ENCODE measurements at regions not wholly inside any gene's neighbourhood (a gene's known extent, or its start where the extent isn't known, plus 50 kb on each side); places are given as distances from the start of the nearest gene placed in this dataset.

- TF ChIP-seq HDAC2 (IDR thresholded peaks at IDR 0.05; ENCODE audit: borderline replicate concordance in 1 of 2, low read depth in 2 of 2, low read length in 2 of 2) (no peak), FOSL1 (IDR thresholded peaks at IDR 0.05; ENCODE audit: insufficient read depth, low read depth, low read length) (no peak), ZNF274 (IDR thresholded peaks at IDR 0.05; ENCODE audit: borderline replicate concordance, extremely low read depth, low read length) (no peak), NANOG (IDR thresholded peaks at IDR 0.05; ENCODE audit: insufficient read depth, low read depth, low read length, poor library complexity, severe bottlenecking) (no peak), ASH2L (IDR thresholded peaks at IDR 0.05; ENCODE audit: low read length) (no peak)
These were observed 59.6 kb upstream of the NFIL3 start for GRCh38 chr9:91483189-91483691.

More at GRCh38 chr9:91483189-91483691, 59.6 kb upstream of the NFIL3 start:
- Histone ChIP-seq H3K9me3 (ENCODE audit: insufficient read depth in 2 of 2, low read depth in 1 of 2, low read length in 1 of 2) (no peaks in the 10 kb centered on the region), H2BK12ac (ENCODE audit: low read depth, low read length) (no peak overlapping the region), H3K36me3 (ENCODE audit: control insufficient read depth in 2 of 4, insufficient read depth in 4 of 4, low read length in 3 of 4) (no peaks in the 10 kb centered on the region), H2BK120ac (replicated peaks; ENCODE audit: low read depth, low read length) (no peak overlapping the region), H2BK15ac (ENCODE audit: low read length) (no peak overlapping the region), H3K56ac (replicated peaks; ENCODE audit: insufficient read length, low read depth, low read length) (no peak overlapping the region), H3K23me2 (ENCODE audit: low read depth, low read length) (no peaks in the 10 kb centered on the region), H3K23ac (ENCODE audit: insufficient read length) (no peak overlapping the region), H3K4me1 (replicated peaks in 1 of 4; ENCODE audit: control insufficient read depth in 3 of 4, insufficient read depth in 4 of 4, low read length in 3 of 4) (no peaks in the 10 kb centered on the region), H3K27ac (ENCODE audit: low read depth, low read length) (no peak overlapping the region), H4K8ac (ENCODE audit: extremely low read depth, insufficient read depth, low read length) (no peak overlapping the region), H2AFZ (ENCODE audit: low read length) (0 out of 2 replicates have a peak overlapping the region, but pooled peaks have one; percentile 70), H4K5ac (ENCODE audit: insufficient read length, low read depth, low read length) (no peak overlapping the region), H2BK20ac (ENCODE audit: low read length) (no peak overlapping the region), H3K79me2 (ENCODE audit: control insufficient read depth in 1 of 2, insufficient read depth in 2 of 2, low read length in 2 of 2) (no peaks in the 10 kb centered on the region), H3K4me3 (ENCODE audit: extremely low read depth in 1 of 4, insufficient read depth in 2 of 4, low read depth in 3 of 4, low read length in 4 of 4) (no peak overlapping the region), H3K14ac (ENCODE audit: insufficient read length) (no peak overlapping the region), H3K4ac (replicated peaks; ENCODE audit: insufficient read length, low read depth, low read length) (no peak overlapping the region), H3K9ac (replicated peaks in 1 of 4; ENCODE audit: extremely low read depth in 1 of 4, low read depth in 3 of 4, low read length in 3 of 4) (no peak overlapping the region), H4K91ac (replicated peaks; ENCODE audit: insufficient read length, low read length) (no peak overlapping the region), H2BK5ac (ENCODE audit: low read depth, low read length) (no peak overlapping the region), H2AK5ac (ENCODE audit: low read depth, low read length) (no peak overlapping the region), H3K18ac (ENCODE audit: extremely low read depth, low read length) (no peak overlapping the region), H3K27me3 (replicated peaks in 1 of 4; ENCODE audit: control insufficient read depth in 3 of 4, extremely low read depth in 1 of 4, insufficient read depth in 3 of 4, low read length in 3 of 4) (no peaks in the 10 kb centered on the region), H3K79me1 (ENCODE audit: low read depth, low read length) (no peaks in the 10 kb centered on the region), H3K4me2 (ENCODE audit: insufficient read depth in 1 of 2, low read depth in 2 of 2, low read length in 2 of 2) (no peak overlapping the region), H4K20me1 (replicated peaks in 1 of 2; ENCODE audit: control insufficient read depth in 1 of 2, insufficient read depth in 2 of 2, low read length in 2 of 2) (no peaks in the 10 kb centered on the region)
- CTCF ChIA-PET (ENCODE audit: partially characterized antibody): interaction anchor here (1.1 kb wide), 1 partner anchor 478 kb away, joined by 3 read pairs; no protein-coding TSS in a partner anchor
- WGBS, 2 experiments (ENCODE audit: extremely low coverage in 1 of 2, insufficient coverage in 1 of 2, insufficient read length in 1 of 2, insufficient replicate concordance in 2 of 2, low coverage in 1 of 2, low lambda C conversion rate in 2 of 2, missing lambda C conversion rate in 1 of 2): 89% methylated on average over 5 of the region's 5 CpGs; no CpG with 5 or more reads in 1 of the 2 experiments
- POLR2A ChIA-PET (ENCODE audit: partially characterized antibody): no interaction called here
- DNase-seq (ENCODE audit: low read depth in 1 of 2, low spot score in 2 of 2) (no peak), FAIRE-seq (no peak)

Measured in H1 (cell line).